H9 (cell line): ENCODE measurements at regions not wholly inside any gene's neighbourhood (a gene's known extent, or its start where the extent isn't known, plus 50 kb on each side); places are given as distances from the start of the nearest gene placed in this dataset.
"Not testable (repeated sequence)": the region's sequence is repeated elsewhere in the genome, so short reads cannot be mapped to it uniquely, and the experiment has no call there.

Experiments used
- DNase-seq: peaks from one replicate; pipeline ENCODE4 v3.0.0-alpha.2; 2017
- H2AFZ ChIP-seq: one replicate; pipeline ENCODE4 v1.6.1; 2013; ENCODE audit warnings: mild to moderate bottlenecking, low read length, control low read depth, moderate library complexity
- H2AK5ac ChIP-seq: 2 replicates; pipeline ENCODE4 v1.6.1; 2013; ENCODE audit warnings: low read length, control low read depth, mixed read lengths; ENCODE audit not compliant: insufficient read length
- H2BK120ac ChIP-seq: one replicate; pipeline ENCODE4 v1.6.1; 2013; ENCODE audit warnings: low read depth, mild to moderate bottlenecking, low read length, control low read depth, inconsistent platforms; ENCODE audit not compliant: poor library complexity, severe bottlenecking
- H2BK12ac ChIP-seq: 2 replicates; pipeline ENCODE4 v1.6.1; 2013; ENCODE audit warnings: low read length, control low read depth, mixed read lengths, low read depth; ENCODE audit not compliant: insufficient read length
- H2BK15ac ChIP-seq: 2 replicates; pipeline ENCODE4 v1.6.1; 2013; ENCODE audit warnings: low read depth, low read length, control low read depth
- H2BK20ac ChIP-seq: one replicate; pipeline ENCODE4 v1.6.1; 2013; ENCODE audit warnings: low read depth, mild to moderate bottlenecking, low read length, control low read depth, inconsistent platforms; ENCODE audit not compliant: poor library complexity, severe bottlenecking
- H2BK5ac ChIP-seq: 2 replicates; pipeline ENCODE4 v1.6.1; 2013; ENCODE audit warnings: low read length, control low read depth, mixed read lengths; ENCODE audit not compliant: insufficient read length
- H3K14ac ChIP-seq: 2 replicates; pipeline ENCODE4 v1.6.1; 2013; ENCODE audit warnings: low read length, control low read depth; ENCODE audit not compliant: insufficient read depth
- H3K18ac ChIP-seq: 2 replicates; pipeline ENCODE4 v1.6.1; 2013; ENCODE audit warnings: low read depth, mild to moderate bottlenecking, mixed read lengths, low read length, control low read depth; ENCODE audit not compliant: insufficient read length
- H3K23ac ChIP-seq: 2 replicates; pipeline ENCODE4 v1.6.1; 2013; ENCODE audit warnings: low read length, control low read depth, mixed read lengths, low read depth; ENCODE audit not compliant: insufficient read length
- H3K23me2 ChIP-seq: 2 replicates; pipeline ENCODE4 v1.6.1; 2013; ENCODE audit warnings: low read depth, mild to moderate bottlenecking, mixed read lengths, low read length, control low read depth; ENCODE audit not compliant: insufficient read length, poor library complexity, severe bottlenecking
- H3K27ac ChIP-seq: 2 replicates; pipeline ENCODE4 v1.5.1; 2013; ENCODE audit warnings: low read length, control low read depth, mixed read lengths, low read depth; ENCODE audit not compliant: insufficient read length
- H3K27me3 ChIP-seq: 2 replicates; pipeline ENCODE4 v1.6.1; 2013; ENCODE audit warnings: low read length, control low read depth, inconsistent platforms; ENCODE audit not compliant: insufficient read depth
- H3K4ac ChIP-seq: 2 replicates; pipeline ENCODE4 v1.6.1; 2013; ENCODE audit warnings: low read depth, mild to moderate bottlenecking, control low read depth, inconsistent platforms, low read length, moderate library complexity
- H3K4me1 ChIP-seq: 2 replicates; pipeline ENCODE4 v1.6.1; 2013; ENCODE audit warnings: low read length, control low read depth, inconsistent platforms; ENCODE audit not compliant: insufficient read depth
- H3K4me2 ChIP-seq: 2 replicates; pipeline ENCODE4 v1.6.1; 2013; ENCODE audit warnings: low read length, control low read depth, mixed read lengths; ENCODE audit not compliant: insufficient read length, insufficient read depth
- H3K56ac ChIP-seq: 2 replicates; pipeline ENCODE4 v1.6.1; 2013; ENCODE audit warnings: low read depth, mild to moderate bottlenecking, mixed read lengths, low read length, control low read depth; ENCODE audit not compliant: insufficient read length
- H3K79me1 ChIP-seq: 2 replicates; pipeline ENCODE4 v1.6.1; 2013; ENCODE audit warnings: low read depth, mild to moderate bottlenecking, moderate library complexity, low read length, control low read depth, inconsistent platforms; ENCODE audit not compliant: insufficient read depth, poor library complexity, severe bottlenecking
- H3K79me2 ChIP-seq: 2 replicates; pipeline ENCODE4 v1.6.1; 2013; ENCODE audit warnings: low read length, control low read depth, inconsistent platforms; ENCODE audit not compliant: insufficient read depth
- H3K9ac ChIP-seq: 2 replicates; pipeline ENCODE4 v1.6.1; 2013; ENCODE audit warnings: low read length, control low read depth, mixed read lengths; ENCODE audit not compliant: insufficient read length; ENCODE audit errors: extremely low read depth
- H3K9me3 ChIP-seq: one replicate; pipeline ENCODE4 v1.6.1; 2013; ENCODE audit warnings: low read depth, low read length, inconsistent platforms; ENCODE audit not compliant: control insufficient read depth
- H3T11ph ChIP-seq: one replicate; pipeline ENCODE4 v1.6.1; 2013; ENCODE audit warnings: mild to moderate bottlenecking, low read length, control low read depth, inconsistent platforms
- H4K20me1 ChIP-seq: one replicate; pipeline ENCODE4 v1.6.1; 2013; ENCODE audit not compliant: control insufficient read depth, insufficient read length, insufficient read depth
- H4K5ac ChIP-seq: 2 replicates; pipeline ENCODE4 v1.6.1; 2013; ENCODE audit warnings: low read depth, mild to moderate bottlenecking, mixed read lengths, low read length, control low read depth; ENCODE audit not compliant: insufficient read length
- H4K8ac ChIP-seq: replicated peaks from 2 replicates; pipeline ENCODE4 v1.6.1; 2013; ENCODE audit warnings: low read length, control low read depth, mixed read lengths, low read depth; ENCODE audit not compliant: insufficient read length
- H4K91ac ChIP-seq: 2 replicates; pipeline ENCODE4 v1.6.1; 2013; ENCODE audit warnings: low read depth, mild to moderate bottlenecking, moderate library complexity, mixed read lengths, low read length, control low read depth; ENCODE audit not compliant: insufficient read length
- H3K27ac Mint-ChIP-seq, 3 experiments: 2 replicates in 2 of 3; 3 replicates in 1 of 3; pipeline ENCODE4 v1.8.0; 2020 to 2021; ENCODE audit warnings: mixed read lengths in 3 of 3, mild to moderate bottlenecking in 1 of 3, moderate library complexity in 1 of 3
- H3K27me3 Mint-ChIP-seq: 2 replicates; pipeline ENCODE4 v1.8.0; 2021; ENCODE audit warnings: low read depth, mild to moderate bottlenecking, moderate library complexity, mixed read lengths
- H3K36me3 Mint-ChIP-seq, 3 experiments: 2 replicates in 2 of 3; 3 replicates in 1 of 3; pipeline ENCODE4 v1.8.0; 2020 to 2021; ENCODE audit warnings: low read depth in 3 of 3, mixed read lengths in 3 of 3; ENCODE audit not compliant: insufficient read depth in 1 of 3
- H3K4me1 Mint-ChIP-seq, 2 experiments: 2 replicates each; pipeline ENCODE4 v1.8.0; 2020; ENCODE audit warnings: mixed read lengths in 2 of 2
- H3K4me3 Mint-ChIP-seq, 2 experiments: 2 replicates in 1 of 2; 3 replicates in 1 of 2; pipeline ENCODE4 v1.8.0; 2020 to 2021; ENCODE audit warnings: mild to moderate bottlenecking in 2 of 2, mixed read lengths in 2 of 2, moderate library complexity in 1 of 2
- H3K9me3 Mint-ChIP-seq, 2 experiments: 2 replicates in 1 of 2; 3 replicates in 1 of 2; pipeline ENCODE4 v1.8.0; 2020; ENCODE audit warnings: mild to moderate bottlenecking in 2 of 2, mixed read lengths in 2 of 2, moderate library complexity in 1 of 2
- WGBS: extraction: QIAGEN DNeasy Blood & Tissue Kit; methylation state at CpG from one replicate; pipeline ENCODE4 v1.1.7; 2013; ENCODE audit warnings: missing lambda C conversion rate, low lambda C conversion rate, mixed read lengths; ENCODE audit not compliant: insufficient read length; ENCODE audit errors: extremely low coverage; 5-methylcytosine and 5-hydroxymethylcytosine counted together
- TF ChIP-seq, protein P1 (sequence below): fragments of 200-600 bp; sonication (generic); conservative IDR thresholded peaks from 3 replicates; pipeline ENCODE4 v1.8.0; 2021; ENCODE audit warnings: antibody characterized with exemption, mild to moderate bottlenecking

GRCh38 chr9:38488156-38488698 lies 64.0 kb upstream of the IGFBPL1 start:
- no CpG with 5 or more reads among the region's 26 CpGs for WGBS
- TF ChIP-seq, protein P1, sequence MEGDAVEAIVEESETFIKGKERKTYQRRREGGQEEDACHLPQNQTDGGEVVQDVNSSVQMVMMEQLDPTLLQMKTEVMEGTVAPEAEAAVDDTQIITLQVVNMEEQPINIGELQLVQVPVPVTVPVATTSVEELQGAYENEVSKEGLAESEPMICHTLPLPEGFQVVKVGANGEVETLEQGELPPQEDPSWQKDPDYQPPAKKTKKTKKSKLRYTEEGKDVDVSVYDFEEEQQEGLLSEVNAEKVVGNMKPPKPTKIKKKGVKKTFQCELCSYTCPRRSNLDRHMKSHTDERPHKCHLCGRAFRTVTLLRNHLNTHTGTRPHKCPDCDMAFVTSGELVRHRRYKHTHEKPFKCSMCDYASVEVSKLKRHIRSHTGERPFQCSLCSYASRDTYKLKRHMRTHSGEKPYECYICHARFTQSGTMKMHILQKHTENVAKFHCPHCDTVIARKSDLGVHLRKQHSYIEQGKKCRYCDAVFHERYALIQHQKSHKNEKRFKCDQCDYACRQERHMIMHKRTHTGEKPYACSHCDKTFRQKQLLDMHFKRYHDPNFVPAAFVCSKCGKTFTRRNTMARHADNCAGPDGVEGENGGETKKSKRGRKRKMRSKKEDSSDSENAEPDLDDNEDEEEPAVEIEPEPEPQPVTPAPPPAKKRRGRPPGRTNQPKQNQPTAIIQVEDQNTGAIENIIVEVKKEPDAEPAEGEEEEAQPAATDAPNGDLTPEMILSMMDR, result no peak
- Histone ChIP-seq H4K20me1 (no peaks in the 10 kb centered on the region), H3K27me3 (no peaks in the 10 kb centered on the region), H4K91ac (no peak overlapping the region), H3K23me2 (no peaks in the 10 kb centered on the region), H3K4me2 (no peak overlapping the region), H3K79me2 (no peaks in the 10 kb centered on the region), H3K9me3 (no peaks in the 10 kb centered on the region), H2AK5ac (no peak overlapping the region), H3K4me1 (peaks cover 9% of the 10 kb centered on the region; the same call in 1 of the 2 replicates), H2BK5ac (no peak overlapping the region), H2AFZ (no peak overlapping the region), H3K56ac (no peak overlapping the region), H4K5ac (no peak overlapping the region), H2BK20ac (no peak overlapping the region), H3K9ac (no peak overlapping the region), H3K79me1 (no peaks in the 10 kb centered on the region), H3K23ac (no peak overlapping the region), H3K14ac (no peak overlapping the region), H3K27ac (no peak overlapping the region), H2BK12ac (no peak overlapping the region), H3K4ac (no peak overlapping the region), H3T11ph (no peak overlapping the region), H4K8ac (no peak overlapping the region), H2BK120ac (no peak overlapping the region), H3K18ac (no peak overlapping the region), H2BK15ac (no peak overlapping the region)
- Mint-ChIP-seq H3K27ac (no peak overlapping the region), H3K4me1 (peaks cover 38 to 46% of the 10 kb centered on the region in 2 experiments), H3K36me3 (peaks cover 0 to 1% (median 0%) of the 10 kb centered on the region in 3 experiments; a peak in 3 of 7 replicates), H3K9me3 (peaks cover 0 to 1% of the 10 kb centered on the region in 2 experiments; a peak in 1 of 5 replicates), H3K27me3 (no peaks in the 10 kb centered on the region; the same call in 1 of the 2 replicates), H3K4me3 (no peak overlapping the region)
- DNase-seq, result no peak

- H3K56ac ChIP-seq, H3K14ac ChIP-seq, H2BK120ac ChIP-seq, H4K5ac ChIP-seq, H3K27ac ChIP-seq, H3K79me1 ChIP-seq, H3T11ph ChIP-seq, H3K4ac ChIP-seq, DNase-seq, H4K8ac ChIP-seq, H3K9me3 ChIP-seq, H2BK15ac ChIP-seq, H2BK20ac ChIP-seq, H3K79me2 ChIP-seq, H3K27me3 ChIP-seq, H3K36me3 Mint-ChIP-seq, H2BK5ac ChIP-seq, H3K9ac ChIP-seq, H3K27me3 Mint-ChIP-seq, H3K9me3 Mint-ChIP-seq, H3K23ac ChIP-seq, H3K18ac ChIP-seq, H3K4me2 ChIP-seq, H2BK12ac ChIP-seq, H4K91ac ChIP-seq, H2AK5ac ChIP-seq, H3K27ac Mint-ChIP-seq, H3K4me3 Mint-ChIP-seq, H3K23me2 ChIP-seq, H4K20me1 ChIP-seq, H2AFZ ChIP-seq: not testable (repeated sequence)
- no CpG with 5 or more reads among the region's 55 CpGs for WGBS
- peaks cover 44 to 52% of the 10 kb centered on the region in 2 experiments for H3K4me1 Mint-ChIP-seq
- H3K4me1 ChIP-seq, result peaks cover 14% of the 10 kb centered on the region; the same call in 1 of the 2 replicates
Observed at GRCh38 chr9:38487418-38488155, 63.3 kb upstream of the IGFBPL1 start.
